Right lung (tissue), 2 donors: ENCODE measurements at regions not wholly inside any gene's neighbourhood (a gene's known extent, or its start where the extent isn't known, plus 50 kb on each side); places are given as distances from the start of the nearest gene placed in this dataset.
"Not testable (repeated sequence)": the region's sequence is repeated elsewhere in the genome, so short reads cannot be mapped to it uniquely, and the experiment has no call there.

Source experiments
- DNase-seq, 2 donors: peaks; one replicate each; pipeline ENCODE4 v3.0.0-alpha.2; 2013

DNA sequence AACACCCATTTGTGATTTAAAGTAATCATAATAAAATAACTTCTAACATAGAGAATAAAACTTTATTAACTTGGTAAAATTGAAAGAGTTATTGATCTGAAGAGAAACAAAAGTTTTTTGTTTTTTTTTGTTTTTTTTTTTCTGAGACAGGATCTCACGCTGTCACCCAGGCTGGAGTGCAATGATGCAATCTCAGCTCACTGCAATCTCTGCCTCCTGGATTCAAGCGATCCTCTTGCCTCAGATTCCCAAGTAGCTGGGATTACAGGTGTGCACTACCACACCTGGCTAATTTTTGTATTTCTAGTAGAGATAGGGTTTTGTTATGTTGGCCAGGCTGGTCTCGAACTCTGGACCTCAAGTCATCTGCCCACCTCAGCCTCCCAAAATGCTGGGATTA is 116.5 kb upstream of the SPATA31D4 start:
- not testable (repeated sequence) for DNase-seq

DNA sequence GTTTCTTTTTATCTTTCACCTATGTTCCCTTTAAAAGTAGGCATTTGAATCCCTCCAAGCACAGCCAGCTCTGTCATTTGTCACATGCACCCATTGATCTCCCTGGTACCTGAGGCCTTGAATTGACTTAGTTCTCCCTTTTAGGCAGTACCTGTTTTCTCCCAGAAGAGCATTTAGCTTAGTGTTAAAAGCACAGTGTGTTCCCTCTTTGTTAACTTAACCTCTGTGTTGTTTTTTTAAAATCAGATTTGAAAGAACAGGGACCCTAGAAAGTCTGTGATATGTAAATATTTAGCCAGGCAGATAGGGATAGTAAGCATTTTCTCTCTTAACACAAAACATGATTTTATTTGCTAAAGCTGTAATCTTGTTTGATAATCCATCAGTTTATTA is 113.8 kb upstream of the SPATA31D4 start:
- DNase-seq: no peak

DNA sequence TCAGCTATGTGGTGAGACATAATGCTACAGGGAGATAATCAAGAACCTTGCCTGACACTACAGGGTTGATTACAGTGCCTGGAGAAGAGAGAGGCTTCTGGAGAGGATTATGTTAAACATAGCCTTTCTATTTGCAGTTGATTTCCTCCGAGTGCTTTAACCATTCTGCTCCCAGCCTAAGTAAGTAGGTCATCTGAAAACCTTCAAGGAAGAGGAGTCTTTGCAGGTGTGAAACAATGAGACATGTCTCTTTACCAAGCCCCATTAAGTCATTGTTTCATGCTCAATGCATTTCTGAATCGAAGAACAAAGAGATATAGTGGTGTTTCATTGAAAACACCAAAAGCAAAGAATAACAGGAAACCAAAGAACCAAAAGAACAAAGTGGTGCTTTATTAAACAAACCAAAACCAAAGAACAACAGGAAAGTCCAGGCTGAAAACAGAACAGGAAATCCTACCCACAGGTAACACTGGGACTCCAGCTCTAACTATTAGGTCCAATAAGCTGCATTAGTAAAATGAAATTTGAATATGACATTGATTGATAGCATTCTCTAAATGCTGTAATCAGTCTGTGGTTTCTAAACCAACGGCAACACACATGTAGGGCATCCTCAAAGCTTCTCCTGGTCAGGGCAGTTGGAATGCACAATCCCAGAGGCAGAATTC is 113.3 kb upstream of the SPATA31D4 start:
- no peak for DNase-seq

DNA sequence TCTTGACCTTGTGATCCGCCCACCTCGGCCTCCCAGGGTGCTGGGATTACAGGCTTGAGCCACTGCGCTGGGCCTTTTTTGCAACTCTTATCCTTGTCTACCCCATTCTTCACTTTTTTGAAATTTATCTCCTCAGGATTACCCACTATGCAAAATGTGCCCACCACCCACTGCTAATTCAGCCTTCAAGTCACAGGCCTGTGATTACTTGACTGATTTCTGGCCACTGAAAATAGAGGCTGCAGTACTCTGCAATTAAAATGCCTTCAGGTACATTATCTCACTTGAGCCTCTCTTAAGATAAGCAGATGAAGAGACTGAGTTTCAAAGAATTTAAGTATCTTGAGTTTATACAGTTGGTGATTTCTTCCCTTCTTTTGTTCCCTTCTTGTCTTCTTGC is 112.4 kb upstream of the SPATA31D4 start:
- DNase-seq: no peak

DNA sequence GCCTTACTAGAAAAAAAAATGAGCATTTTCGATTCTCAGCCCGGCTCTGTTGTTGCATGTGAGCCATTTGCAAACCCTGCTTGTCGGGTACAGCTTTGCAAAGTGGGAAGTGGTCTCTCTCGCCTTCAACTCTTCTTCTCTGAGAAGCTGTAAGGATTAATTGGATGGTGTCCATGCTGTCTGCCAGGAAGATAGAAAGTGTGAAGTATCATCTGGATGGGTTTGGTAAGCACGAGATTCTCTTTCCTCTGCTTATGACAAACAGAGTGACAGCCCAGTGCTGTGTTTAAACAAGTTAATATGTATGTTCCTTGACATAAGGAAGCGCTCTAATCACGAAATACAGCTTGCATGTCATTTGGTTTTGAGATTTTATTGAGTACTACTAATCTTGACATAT is 109.1 kb upstream of the SPATA31D4 start:
- no peak for DNase-seq

DNA sequence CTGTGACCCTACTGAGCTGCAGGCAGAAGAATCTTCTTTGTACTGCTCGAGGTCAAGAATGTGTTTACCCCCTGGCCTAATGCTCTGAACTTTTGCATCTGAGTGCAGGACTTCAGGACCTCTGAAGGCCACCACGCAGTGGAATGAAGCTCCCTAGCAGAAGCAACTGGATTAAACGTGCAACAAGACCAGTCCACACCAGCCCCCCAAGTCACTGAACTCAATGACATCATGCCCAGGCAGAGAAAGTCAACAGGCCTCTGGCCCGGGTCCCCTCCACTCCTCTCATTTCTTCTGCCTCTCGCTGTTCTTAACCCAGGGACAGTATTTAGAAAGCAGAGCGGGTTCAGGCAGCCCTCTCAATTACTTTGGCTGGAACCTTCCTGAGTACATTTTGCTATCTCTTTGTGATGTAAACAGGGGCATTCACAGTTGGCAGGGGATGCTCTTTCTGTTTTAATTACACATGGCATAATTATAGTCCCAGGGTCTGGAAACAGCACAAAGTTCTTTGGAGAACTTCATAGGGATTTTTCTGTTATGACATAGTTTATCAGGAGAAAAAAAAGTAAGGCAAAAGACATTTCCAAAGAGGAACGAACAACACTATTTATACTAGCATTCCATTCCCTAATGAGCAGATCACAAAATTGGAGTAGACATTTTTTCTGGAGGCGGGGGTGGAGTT is 108.2 kb upstream of the SPATA31D4 start:
- DNase-seq: no peak

DNA sequence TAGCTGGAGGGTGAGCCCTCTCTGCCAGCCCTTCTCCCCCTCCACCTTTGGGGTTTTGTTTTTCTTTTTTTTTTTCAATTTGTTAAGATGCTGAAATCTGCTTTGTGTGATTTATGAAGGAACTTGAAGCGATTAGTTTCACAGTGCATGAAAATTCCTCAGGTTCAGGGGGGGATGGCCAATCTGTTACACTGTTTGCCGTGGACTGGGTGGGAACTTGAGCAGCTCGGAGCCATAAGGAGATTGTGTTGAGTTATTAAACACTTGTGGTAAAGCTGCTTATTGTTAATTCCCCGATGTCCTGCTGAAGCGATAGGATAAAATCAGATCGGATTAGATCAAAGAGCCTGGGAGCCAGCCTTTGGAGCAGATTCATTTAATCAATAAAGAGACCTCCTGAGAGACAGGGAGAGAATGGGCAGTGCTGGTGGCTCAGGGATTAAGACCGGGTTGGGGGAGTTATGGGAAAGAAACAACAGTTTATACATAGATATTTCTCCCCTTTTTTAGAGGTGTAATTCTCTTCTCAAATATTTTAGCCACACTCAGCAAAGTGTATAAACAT is 105.8 kb upstream of the SPATA31D4 start:
- DNase-seq: no peak

DNA sequence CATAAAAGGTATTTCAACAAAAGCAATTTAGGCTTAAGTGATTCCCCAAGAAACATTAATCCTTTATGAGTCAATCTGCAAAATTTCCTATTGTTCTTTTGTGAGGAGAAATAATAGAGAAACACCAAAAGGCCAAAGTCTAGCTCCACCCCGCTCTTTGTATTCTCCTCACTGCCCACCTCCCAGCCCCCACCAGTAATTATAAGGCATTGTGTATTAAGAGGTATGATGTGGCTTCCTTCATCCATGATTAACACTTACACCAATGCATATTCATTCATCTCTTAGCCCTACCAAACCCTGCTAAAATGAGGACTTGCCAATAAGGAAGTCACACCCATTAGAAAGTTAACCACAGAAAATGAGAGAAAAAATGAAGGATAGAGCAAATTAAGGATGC is 105.3 kb upstream of the SPATA31D4 start:
- DNase-seq: no peak

DNA sequence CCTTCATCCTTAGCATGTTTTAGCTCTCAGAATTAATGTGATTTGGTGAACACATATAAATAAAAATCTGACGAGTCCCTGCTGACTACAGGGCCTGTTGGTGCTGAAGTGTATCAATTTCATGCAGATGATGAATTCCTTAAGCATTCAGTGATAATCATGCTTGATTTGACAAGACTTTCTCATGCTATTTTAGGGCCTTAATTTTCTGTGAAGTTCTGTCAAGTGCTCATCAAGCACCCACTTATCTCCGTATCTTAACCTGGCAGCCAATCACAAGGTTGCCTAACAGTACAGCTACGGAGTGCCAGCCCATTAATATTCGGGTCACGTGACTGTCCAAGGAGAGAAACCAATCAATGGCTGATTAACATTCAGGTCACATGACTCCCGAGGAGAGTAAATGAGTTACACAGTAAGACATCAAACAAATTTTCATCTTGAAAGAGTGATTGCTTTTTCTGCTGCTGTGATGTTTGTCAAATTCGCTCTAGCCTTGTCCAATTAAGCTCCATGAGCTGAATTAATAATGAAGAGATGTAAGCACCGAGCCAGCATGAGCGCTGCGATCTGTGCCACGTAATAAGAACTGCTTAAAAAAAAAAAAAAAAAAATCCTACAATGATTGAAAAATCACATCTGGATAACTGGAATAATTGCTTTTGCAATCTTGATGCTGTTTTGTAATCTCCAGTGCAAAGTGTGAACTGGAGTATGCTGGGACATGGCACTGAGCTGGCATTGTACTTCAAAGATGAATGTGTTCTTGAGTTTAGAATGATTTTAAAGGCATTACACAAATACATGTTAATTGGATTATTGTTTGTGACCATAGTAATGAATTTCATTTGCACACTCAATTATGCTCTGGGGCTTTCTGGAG is 104.3 kb upstream of the SPATA31D4 start:
- peak; percentile 73 to 76 for DNase-seq

DNA sequence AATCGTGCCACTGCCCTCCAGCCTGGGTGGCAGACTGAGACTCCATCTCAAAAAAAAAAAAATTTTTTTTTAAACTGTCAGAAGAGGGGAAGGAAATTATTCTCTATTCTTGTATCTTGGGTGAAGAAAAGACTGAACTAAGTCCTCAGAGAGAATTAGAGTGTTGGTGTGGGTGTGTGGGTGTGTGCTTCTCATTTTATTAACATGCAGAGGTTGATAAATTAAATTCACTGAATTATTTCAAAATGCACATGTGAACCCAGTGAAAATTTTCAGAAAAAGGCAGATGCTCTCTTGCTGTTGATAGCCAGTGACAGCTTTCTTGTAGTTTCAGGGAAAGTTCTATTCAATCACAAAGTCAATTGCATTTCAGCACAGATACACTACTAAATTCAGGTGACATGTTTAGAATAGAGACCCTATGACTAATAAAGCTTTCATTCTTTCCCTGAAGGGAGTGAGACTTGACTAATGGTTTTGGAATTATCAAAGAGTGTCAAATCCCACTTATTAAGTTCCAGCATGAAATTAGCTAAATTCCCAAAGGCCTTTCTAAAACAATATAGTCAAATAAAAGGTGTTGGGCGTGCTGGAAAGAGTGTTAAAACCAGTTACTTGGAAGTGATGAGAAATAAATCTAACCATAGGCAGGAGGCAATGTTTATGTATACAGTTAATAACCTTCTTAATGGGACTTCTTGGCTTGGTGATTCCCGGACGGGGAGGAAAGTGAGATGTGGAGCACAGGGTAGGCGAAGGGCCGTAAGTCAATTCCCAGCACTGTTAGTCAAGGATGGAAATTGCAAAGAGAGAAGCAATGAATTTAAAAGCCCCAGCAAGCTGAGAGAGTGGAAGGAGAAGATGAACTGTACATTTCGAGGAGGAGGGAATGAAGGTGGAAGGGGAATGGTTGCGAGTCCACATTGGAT is 103.2 kb upstream of the SPATA31D4 start:
- DNase-seq: no peak

DNA sequence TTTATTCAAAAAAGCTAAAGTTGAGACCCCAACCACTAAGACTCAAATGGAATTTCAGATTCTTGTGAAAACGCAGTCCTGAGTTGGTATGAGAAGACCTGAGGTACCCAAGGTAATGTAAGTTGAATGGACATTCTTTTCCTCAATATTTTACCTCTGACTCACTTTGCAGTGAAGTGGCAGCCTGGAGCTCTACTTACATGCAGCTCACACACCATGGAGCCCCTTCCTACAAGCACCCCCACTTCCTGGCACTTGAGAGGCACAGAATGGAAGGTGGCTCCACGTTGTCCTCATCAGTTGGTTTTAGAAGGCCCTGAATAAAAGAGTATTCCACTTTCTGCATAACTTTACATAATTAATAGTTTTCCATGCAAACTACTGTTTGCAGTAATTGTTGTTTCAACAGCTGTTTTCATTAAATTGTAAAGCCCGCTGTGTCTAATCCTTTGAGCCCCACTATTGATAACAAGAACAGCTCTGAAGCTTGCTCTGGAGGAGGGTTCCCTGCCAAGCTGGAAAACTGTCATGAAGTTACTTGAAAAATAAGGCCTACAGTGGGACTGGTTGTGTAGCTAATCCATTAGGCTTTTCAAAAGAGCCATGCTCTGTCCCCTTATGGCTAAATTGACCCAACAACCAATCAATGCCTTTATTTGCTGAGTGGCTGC is 102.2 kb upstream of the SPATA31D4 start:
- DNase-seq: peak in 1 of 2 donors; percentile 35

DNA sequence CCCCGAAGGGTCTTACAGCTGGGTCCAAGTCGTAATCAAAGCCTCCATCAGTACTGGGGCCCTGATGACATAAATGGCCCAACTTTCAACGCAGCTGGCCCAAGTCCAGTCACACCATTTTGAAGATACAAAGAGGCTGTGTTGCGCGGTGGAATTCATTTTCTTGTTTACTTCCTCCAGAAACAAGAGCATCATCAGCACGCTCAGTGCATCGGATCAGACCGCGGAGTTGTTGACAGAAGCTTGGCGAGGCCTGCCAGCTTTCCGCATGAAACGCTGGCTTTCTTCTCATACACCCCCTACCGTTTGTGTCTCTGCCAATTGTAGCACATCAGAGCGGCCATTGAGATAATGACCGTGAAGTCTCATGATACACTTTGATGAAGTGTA is 101.7 kb upstream of the SPATA31D4 start:
- peak; percentile 95 to 97 for DNase-seq

DNA sequence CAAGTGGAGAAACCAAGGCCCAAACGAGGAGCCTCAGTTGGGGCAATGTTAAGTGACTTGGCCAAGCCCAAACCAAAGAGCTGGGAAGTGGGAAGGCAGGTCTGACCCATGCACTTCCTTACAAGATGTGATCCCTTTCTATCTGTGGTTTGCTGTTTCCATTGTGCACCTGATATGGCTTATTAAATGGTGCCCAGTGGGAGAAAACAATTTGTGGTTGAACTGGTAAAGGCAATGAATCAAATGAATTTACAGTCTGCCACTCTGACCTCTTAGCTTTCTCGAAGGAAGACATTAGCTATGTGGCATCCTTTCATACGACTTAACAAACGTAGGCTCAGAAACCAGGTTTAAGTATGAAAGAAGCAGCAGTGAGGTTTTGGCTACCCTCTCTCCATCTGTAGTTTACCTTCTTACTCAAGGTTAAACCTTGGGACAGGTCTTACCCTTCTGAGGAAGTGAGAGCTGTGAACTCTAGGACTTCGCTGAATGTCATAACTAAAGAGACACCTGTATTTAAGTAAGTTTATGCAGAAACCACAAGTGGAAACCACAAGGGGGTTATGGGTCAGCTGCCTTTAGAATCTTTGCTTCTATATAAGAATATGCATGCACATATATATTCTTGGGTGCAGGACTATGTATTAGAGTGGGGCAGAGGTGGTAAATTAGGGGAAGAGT is 100.5 kb upstream of the SPATA31D4 start:
- no peak for DNase-seq

DNA sequence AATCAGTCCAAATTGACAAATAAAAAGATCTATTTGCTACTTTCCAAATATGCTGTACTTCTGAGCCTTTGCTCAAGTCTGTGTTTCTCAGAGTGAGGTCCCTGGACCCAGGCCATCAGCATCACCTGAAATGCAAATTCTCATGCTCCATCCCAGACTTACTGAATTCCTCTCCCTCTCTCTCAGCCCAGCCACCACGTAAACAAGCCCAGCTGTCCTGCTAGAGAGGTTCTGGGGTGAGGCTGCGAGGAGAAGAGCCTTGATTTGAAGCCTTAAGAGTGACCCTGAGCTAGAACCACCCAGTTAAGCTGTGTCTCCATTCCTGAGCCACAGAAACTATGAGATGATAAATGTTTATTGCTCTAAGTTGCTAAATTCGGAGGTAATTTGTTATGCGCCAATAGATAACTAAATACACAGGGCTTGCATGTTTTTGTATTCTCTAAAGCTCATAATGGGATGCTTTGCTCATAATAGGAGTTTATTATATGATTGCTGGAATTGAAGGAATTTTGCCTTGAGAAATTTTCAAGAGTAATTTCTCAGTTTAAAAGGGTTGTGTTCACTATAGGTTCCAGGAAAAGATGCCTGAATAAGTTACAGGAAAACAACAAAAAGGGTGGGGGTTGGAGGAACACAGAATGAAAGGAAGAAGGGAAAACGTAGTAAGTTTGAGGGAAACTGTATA is 98.9 kb upstream of the SPATA31D4 start:
- no peak for DNase-seq

DNA sequence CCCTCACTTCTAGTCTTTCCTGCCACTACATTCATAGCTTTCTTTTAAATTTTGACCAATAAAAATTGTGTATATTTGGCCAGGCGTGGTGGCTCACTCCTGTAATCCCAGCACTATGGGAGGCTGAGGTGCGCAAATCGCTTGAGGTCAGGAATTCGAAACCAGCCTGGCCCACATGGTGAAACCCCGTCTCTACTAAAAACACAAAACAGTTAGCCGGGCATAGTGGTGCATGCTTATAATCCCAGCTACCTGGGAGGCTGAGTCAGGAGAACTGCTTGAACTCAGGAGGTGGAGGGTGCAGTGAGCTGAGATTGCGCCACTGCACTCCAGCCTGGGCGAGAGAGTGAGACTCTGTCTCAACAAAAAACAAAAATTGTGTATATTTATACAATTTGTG is 97.8 kb upstream of the SPATA31D4 start:
- DNase-seq: not testable (repeated sequence)

DNA sequence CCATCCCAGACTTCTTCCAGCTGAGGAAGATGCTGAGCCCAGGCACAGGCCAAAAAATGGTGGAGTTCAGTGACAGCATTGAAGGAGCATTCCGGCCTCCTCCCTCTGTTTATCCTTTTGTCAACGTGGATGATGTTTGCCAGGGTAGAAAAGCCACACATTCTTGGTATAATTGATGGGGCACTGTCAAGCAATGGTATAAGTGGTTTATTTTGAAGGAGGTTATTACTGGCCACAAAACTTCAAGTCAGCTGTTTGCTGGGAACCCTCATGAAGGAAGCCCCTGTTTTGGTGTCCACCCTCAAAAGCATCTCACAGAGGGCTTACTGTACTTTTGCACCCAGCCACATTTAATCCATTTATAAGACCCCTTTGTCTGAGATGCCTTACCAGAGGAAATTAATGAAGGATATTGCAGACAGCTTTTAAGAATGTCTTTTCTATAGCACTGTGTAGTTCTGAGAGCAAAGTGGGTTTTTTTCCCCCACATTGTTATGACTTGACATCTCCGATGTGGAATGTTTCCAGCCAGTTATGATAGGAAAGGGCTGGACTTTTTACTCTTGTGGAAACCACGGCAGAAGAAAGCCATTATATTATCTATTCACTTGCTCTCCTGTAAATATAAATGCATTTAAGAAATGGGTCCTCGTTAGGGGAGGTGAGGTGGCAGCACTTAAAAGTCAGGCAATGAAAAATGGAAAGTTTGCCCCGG is 95.5 kb upstream of the SPATA31D4 start:
- no peak for DNase-seq

DNA sequence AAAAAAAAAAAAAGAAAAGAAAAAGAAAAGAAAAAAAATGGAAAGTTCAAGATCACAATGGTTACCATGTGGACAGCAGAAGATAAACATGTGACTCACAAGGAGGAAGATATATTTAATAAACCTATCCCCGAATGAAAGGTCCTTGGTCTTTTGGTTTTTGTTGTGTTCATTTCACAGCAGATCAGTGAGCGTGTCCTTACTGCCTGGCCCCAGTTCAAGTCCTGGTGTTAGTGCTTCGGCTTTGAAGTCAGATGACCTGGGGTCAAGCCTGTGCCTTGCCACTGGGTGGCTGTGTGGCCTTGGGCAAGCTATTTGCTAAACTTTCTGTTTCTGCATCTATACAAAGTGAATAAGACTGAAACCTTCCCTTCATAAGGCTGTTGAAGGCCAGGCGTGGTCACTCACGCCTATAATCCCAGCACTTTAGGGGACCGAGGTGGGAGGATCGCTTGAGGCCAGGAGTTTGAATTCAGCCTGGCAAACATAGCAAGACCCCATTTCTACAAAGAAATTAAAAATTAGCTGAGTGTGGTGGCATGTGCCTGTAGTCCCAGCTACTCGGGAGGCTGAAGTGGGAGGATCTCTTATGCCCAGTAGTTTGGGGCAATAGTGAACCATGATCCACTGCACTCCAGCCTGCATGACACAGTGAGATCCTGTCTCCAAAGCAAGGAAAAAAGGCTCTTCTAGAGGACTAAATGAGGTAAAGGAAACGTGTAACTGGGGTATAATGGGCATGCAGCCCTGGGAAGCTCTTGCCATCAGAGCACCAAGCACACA is 94.5 kb upstream of the SPATA31D4 start:
- no peak for DNase-seq

DNA sequence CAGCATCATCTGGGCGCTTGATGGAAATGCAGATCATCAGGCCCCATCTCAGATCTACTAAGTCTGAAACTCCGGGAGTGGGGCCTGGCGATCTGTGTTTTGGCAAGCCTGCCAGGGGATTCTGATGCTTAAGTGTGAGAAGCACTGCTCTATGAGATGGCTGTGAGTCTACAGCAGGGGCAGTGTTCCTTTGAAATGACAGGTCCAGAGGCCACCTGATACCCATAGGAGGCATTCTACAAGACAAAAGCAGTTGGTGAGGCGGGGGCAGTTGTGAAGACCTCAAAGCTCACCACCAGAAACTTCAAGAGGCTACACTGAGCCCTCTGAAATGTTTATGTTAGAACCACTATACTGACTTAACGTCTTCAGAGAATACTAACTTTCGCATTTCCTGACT is 86.9 kb upstream of the SPATA31D4 start:
- no peak for DNase-seq
